ENCODE measurements at regions not wholly inside any gene's neighbourhood (a gene's known extent, or its start where the extent isn't known, plus 50 kb on each side); places are given as distances from the start of the nearest gene placed in this dataset.

GRCh38 chr7:124088590-124088989 is 55.7 kb upstream of the TMEM229A start:
- no peaks in the 10 kb centered on the region for H3K27me3 Mint-ChIP-seq (ENCODE audit: low read depth)
- POLR2A ChIA-PET: no interaction called here
- H3K4me3 Mint-ChIP-seq: no peak overlapping the region
- no peaks in the 10 kb centered on the region for H3K4me1 Mint-ChIP-seq
- DNase-seq (ENCODE audit: low spot score) (no peak), ATAC-seq (no peak)
- H3K27ac Mint-ChIP-seq: no peak overlapping the region
- no peaks in the 10 kb centered on the region for H3K36me3 Mint-ChIP-seq
- no peak for TF ChIP-seq KAT7 (CRISPR knock-in tag; IDR thresholded peaks at IDR 0.05; ENCODE audit: borderline replicate concordance)
- TF ChIP-seq IRF2 (CRISPR knock-in tag; IDR thresholded peaks at IDR 0.05; ENCODE audit: borderline replicate concordance, low read depth): no peak
- TF ChIP-seq ZNF512 (CRISPR knock-in tag; IDR thresholded peaks at IDR 0.05; ENCODE audit: borderline replicate concordance): no peak
- TF ChIP-seq ZSCAN18 (CRISPR knock-in tag; IDR thresholded peaks at IDR 0.05): no peak
- TF ChIP-seq CREM (CRISPR knock-in tag; IDR thresholded peaks at IDR 0.05): no peak
- no peak for TF ChIP-seq ZNF423 (CRISPR knock-in tag; IDR thresholded peaks at IDR 0.05)
- no peak for TF ChIP-seq PRRX2 (CRISPR knock-in tag; IDR thresholded peaks at IDR 0.05)
- TF ChIP-seq PREB (CRISPR knock-in tag; IDR thresholded peaks at IDR 0.05; ENCODE audit: borderline replicate concordance): no peak
- H3K9me3 Mint-ChIP-seq: no peaks in the 10 kb centered on the region
- CTCF ChIA-PET: interaction anchor here (1.3 kb wide), 1 partner anchor 12 kb away, joined by 4 read pairs; no protein-coding TSS in a partner anchor

- no peak for DNase-seq (ENCODE audit: low spot score)
- H3K9me3 Mint-ChIP-seq: peaks cover 12% of the 10 kb centered on the region
- no peak for TF ChIP-seq ATF2 (CRISPR knock-in tag; IDR thresholded peaks at IDR 0.05; ENCODE audit: borderline replicate concordance, low read depth)
- no peak for TF ChIP-seq TCF7 (CRISPR knock-in tag; IDR thresholded peaks at IDR 0.05; ENCODE audit: low read depth)
- TF ChIP-seq PRDM15 (CRISPR knock-in tag; IDR thresholded peaks at IDR 0.05): no peak
- TF ChIP-seq ZNF317 (CRISPR knock-in tag; IDR thresholded peaks at IDR 0.05; ENCODE audit: borderline replicate concordance, low read depth): no peak
- TF ChIP-seq MLX (CRISPR knock-in tag; IDR thresholded peaks at IDR 0.05): no peak
- TF ChIP-seq NFATC4 (CRISPR knock-in tag; IDR thresholded peaks at IDR 0.05): no peak
- TF ChIP-seq ZNF416 (CRISPR knock-in tag; IDR thresholded peaks at IDR 0.05): no peak
- no peak for TF ChIP-seq GABPB1 (CRISPR knock-in tag; IDR thresholded peaks at IDR 0.05)
- TF ChIP-seq TP53 (CRISPR knock-in tag; IDR thresholded peaks at IDR 0.05): no peak
- no peak overlapping the region for H3K4me3 Mint-ChIP-seq
- ChIA-PET CTCF (no interaction called here), POLR2A (no interaction called here)
- H3K36me3 Mint-ChIP-seq: no peaks in the 10 kb centered on the region
- no peak overlapping the region for H3K27ac Mint-ChIP-seq
- ATAC-seq: no peak
- H3K4me1 Mint-ChIP-seq: no peaks in the 10 kb centered on the region
- no peaks in the 10 kb centered on the region; the same call in 1 of the 2 replicates for H3K27me3 Mint-ChIP-seq (ENCODE audit: low read depth)
Measured at GRCh38 chr7:124086843-124087242, 54.0 kb upstream of the TMEM229A start.

Measured in WTC11 (cell line).